Uterus (tissue), 3 donors: ENCODE measurements at regions not wholly inside any gene's neighbourhood (a gene's known extent, or its start where the extent isn't known, plus 50 kb on each side); places are given as distances from the start of the nearest gene placed in this dataset.

Source experiments
- DNase-seq, 2 donors: peaks; one replicate each; pipeline ENCODE4 v3.0.0-alpha.2; 2019 to 2020
- H3K27ac ChIP-seq, 2 donors: fragments of 200-600 bp; sonication (generic); 1 replicate in 1 of 2; 2 replicates in 1 of 2; pipeline ENCODE4 v1.5.1; 2016 to 2018
- H3K27me3 ChIP-seq, 2 donors: fragments of 200-600 bp; sonication (generic); one replicate each; pipeline ENCODE4 v1.5.1; 2018 to 2019; ENCODE audit warnings: control low read depth in 1 of 2
- H3K36me3 ChIP-seq, 2 donors: fragments of 200-600 bp; sonication (generic); one replicate each; pipeline ENCODE4 v1.5.1; 2019; ENCODE audit warnings: control low read depth in 1 of 2
- H3K4me1 ChIP-seq, 2 donors: fragments of 200-600 bp; sonication (generic); one replicate each; pipeline ENCODE4 v1.5.1; 2018 to 2019; ENCODE audit warnings: control low read depth in 1 of 2
- H3K4me3 ChIP-seq, 2 donors: fragments of 200-600 bp; sonication (generic); 1 replicate in 1 of 2; 2 replicates in 1 of 2; pipeline ENCODE4 v1.5.1; 2018 to 2019; ENCODE audit warnings: mild to moderate bottlenecking in 1 of 2
- H3K9me3 ChIP-seq, 2 donors: fragments of 200-600 bp; sonication (generic); one replicate each; pipeline ENCODE4 v1.5.1; 2019; ENCODE audit warnings: control low read depth in 1 of 2
- POLR2A ChIP-seq, 2 donors: fragments of 450-650 bp; IDR thresholded peaks; one replicate each; pipeline ENCODE4 v1.6.1; 2016; ENCODE audit warnings: antibody characterized with exemption in 2 of 2, mild to moderate bottlenecking in 1 of 2, moderate library complexity in 1 of 2
- intact Hi-C: fragments of 100-400 bp; cut with DNase I; formaldehyde crosslinking; loops from one replicate; pipeline ENCODE4 v1.15.1; 2023; ENCODE audit warnings: low total_unique reads
- TF ChIP-seq, protein P1 (sequence below), 4 experiments: fragments of 200-600 bp in 2 of 4; fragments of 450-650 bp in 2 of 4; sonication (generic) in 2 of 4; IDR thresholded peaks; one replicate each; pipeline ENCODE4 v1.5.1; 2016 to 2019; ENCODE audit warnings: antibody characterized with exemption in 4 of 4, mild to moderate bottlenecking in 2 of 4, moderate library complexity in 1 of 4
- donor health status: DM: yes; HTN: yes; CAD: no.

DNA sequence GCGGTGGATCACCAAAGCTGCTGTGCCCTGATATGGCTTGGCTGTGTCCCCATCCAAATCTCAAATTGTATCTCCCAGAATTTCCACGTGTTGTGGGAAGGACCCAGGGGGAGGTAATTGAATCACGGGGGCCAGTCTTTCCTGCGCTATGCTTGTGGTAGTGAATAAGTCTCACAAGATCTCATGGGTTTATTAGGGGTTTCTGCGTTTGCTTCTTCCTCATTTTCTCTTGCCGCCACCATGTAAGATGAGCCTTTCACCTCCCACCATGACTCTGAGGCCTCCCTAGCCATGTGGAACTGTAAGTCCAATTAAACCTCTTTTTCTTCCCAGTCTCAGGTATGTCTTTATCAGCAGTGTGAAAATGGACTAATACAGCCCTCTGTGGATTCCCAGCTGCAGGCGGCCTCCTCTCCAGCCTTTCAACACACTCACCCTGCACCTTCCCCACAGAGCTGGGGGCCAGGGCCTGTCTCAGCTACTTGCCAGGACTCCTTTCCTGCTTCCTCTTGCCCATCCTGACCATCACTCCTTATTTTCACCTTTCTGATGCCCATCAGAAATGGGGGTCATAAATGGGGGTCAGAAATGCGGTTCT is 57.2 kb upstream of the TOMM7 start:
- no peak for DNase-seq
- no peak overlapping the region for H3K27ac ChIP-seq
- no peaks in the 10 kb centered on the region for H3K36me3 ChIP-seq
- H3K9me3 ChIP-seq: no peaks in the 10 kb centered on the region
- no peak for TF ChIP-seq POLR2A (IDR thresholded peaks at IDR 0.05)
- TF ChIP-seq, protein P1, sequence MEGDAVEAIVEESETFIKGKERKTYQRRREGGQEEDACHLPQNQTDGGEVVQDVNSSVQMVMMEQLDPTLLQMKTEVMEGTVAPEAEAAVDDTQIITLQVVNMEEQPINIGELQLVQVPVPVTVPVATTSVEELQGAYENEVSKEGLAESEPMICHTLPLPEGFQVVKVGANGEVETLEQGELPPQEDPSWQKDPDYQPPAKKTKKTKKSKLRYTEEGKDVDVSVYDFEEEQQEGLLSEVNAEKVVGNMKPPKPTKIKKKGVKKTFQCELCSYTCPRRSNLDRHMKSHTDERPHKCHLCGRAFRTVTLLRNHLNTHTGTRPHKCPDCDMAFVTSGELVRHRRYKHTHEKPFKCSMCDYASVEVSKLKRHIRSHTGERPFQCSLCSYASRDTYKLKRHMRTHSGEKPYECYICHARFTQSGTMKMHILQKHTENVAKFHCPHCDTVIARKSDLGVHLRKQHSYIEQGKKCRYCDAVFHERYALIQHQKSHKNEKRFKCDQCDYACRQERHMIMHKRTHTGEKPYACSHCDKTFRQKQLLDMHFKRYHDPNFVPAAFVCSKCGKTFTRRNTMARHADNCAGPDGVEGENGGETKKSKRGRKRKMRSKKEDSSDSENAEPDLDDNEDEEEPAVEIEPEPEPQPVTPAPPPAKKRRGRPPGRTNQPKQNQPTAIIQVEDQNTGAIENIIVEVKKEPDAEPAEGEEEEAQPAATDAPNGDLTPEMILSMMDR (IDR thresholded peaks at IDR 0.05): no peak
- no peaks in the 10 kb centered on the region for H3K27me3 ChIP-seq
- intact Hi-C loops: no loop called here
- no peak overlapping the region for H3K4me3 ChIP-seq
- no peaks in the 10 kb centered on the region for H3K4me1 ChIP-seq

DNA sequence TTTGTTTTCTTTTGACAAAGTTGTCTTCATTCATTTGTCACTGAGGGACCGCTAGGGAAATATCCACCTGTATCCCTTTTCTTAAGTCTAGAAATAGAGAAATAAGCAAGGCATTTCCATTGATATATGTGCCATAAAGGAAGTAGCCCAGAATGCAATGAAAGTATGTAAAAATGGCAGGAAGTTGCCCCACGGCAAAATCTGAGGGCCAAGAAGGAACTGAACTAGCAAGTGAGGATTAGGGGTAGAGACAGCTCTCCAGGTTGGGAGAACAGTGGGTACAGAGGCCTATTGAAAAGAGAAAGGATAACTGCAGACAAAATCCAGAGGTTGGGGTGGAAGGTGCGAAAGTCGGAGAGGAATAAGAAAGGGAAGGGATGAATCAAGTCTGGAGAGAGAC is 56.6 kb upstream of the TOMM7 start:
- no peak for DNase-seq
- no peak overlapping the region for H3K4me3 ChIP-seq
- H3K27ac ChIP-seq: no peak overlapping the region
- H3K4me1 ChIP-seq: no peaks in the 10 kb centered on the region
- H3K9me3 ChIP-seq: no peaks in the 10 kb centered on the region
- intact Hi-C loops: no loop called here
- H3K36me3 ChIP-seq: no peaks in the 10 kb centered on the region
- H3K27me3 ChIP-seq: no peaks in the 10 kb centered on the region
- TF ChIP-seq, protein P1 (IDR thresholded peaks at IDR 0.05): no peak
- no peak for TF ChIP-seq POLR2A (IDR thresholded peaks at IDR 0.05)

DNA sequence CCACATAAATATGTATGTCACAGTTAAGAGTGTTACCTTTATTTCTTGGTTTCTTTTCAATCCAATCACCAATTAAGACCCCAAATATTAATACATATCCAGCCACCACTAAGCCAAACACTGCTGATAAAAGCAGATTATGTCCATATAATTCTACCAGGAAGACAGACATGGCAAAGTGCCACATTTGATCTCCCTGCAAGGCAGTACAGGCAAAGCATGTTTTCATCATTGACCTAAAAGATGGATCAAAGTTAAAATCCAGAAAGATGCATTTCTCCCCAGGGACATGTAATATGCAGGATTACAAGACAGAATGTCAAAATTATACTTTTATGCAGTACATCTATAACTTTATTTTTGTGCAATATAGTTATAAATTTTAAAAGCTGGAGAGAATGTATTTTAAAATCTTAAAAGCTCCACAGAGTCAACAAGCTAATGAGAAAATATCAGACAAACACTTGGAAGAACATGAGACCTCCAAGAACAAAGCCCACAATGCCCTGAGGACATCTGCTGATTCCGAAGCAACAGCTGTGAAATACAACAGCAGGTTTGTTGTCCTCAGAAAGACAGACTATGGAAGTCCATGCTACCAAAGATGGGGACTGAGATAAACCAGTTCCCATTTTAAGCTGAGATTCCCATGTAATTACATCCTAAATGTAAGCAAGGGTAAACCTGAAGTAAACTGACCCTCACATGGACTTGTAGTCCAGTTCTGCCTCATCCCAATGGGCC is 54.5 kb upstream of the TOMM7 start:
- no peak overlapping the region for H3K27ac ChIP-seq
- TF ChIP-seq POLR2A (IDR thresholded peaks at IDR 0.05): no peak
- TF ChIP-seq, protein P1 (IDR thresholded peaks at IDR 0.05): no peak
- H3K27me3 ChIP-seq: no peaks in the 10 kb centered on the region
- H3K4me3 ChIP-seq: no peak overlapping the region
- no peak for DNase-seq
- no peaks in the 10 kb centered on the region for H3K36me3 ChIP-seq
- intact Hi-C loops: no loop called here
- no peaks in the 10 kb centered on the region for H3K9me3 ChIP-seq
- H3K4me1 ChIP-seq: no peaks in the 10 kb centered on the region

DNA sequence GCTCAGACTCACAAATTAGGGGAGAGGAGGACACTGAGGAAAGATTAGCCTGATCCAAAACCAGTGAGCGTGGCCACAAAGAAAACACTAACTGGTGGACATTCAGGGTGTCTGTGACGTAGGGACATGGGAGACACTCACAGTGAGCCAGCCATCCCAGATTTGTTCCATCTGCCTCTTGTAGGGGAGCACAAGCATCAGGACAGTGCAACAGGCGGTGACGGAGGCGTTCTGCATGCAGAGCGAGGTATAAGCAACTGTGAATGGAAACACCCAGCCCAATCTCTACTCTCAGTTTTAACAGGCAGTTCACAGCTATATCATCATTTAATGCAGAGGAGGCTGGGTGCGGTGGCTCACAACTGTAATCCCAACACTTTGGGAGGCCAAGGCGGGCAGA is 52.8 kb upstream of the TOMM7 start:
- H3K27ac ChIP-seq: no peak overlapping the region
- no peaks in the 10 kb centered on the region for H3K27me3 ChIP-seq
- no peaks in the 10 kb centered on the region for H3K36me3 ChIP-seq
- H3K4me1 ChIP-seq: no peaks in the 10 kb centered on the region
- H3K9me3 ChIP-seq: no peaks in the 10 kb centered on the region
- no peak for DNase-seq
- TF ChIP-seq, protein P1 (IDR thresholded peaks at IDR 0.05): no peak
- no peak for TF ChIP-seq POLR2A (IDR thresholded peaks at IDR 0.05)
- intact Hi-C loops: no loop called here
- H3K4me3 ChIP-seq: no peak overlapping the region

DNA sequence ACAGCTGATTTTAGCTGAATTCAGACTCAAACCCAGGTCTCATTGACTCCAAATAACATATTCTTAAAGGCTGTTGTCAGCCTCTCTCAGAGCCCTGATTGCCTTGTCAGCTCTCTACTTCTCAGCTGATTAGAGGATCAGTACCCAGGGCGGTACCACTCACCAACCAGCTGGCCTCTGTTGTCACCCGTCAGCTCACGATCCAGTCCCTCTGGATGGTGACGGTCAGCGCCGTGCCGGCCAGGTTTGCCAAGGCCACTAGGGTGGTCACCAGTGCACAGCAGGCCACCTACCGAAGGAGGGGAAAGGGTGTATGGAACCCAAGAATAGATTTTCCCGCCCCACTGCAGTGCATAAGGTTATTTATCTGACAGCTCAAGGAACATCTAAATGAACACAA is 52.3 kb upstream of the TOMM7 start:
- Histone ChIP-seq H3K27ac (no peak overlapping the region), H3K4me3 (no peak overlapping the region), H3K27me3 (no peaks in the 10 kb centered on the region), H3K36me3 (no peaks in the 10 kb centered on the region), H3K4me1 (no peaks in the 10 kb centered on the region), H3K9me3 (no peaks in the 10 kb centered on the region)
- TF ChIP-seq, protein P1 (IDR thresholded peaks at IDR 0.05): no peak
- TF ChIP-seq POLR2A (IDR thresholded peaks at IDR 0.05): no peak
- intact Hi-C loops: no loop called here
- DNase-seq: no peak
